NOMO-1 treated with DMSO at 0.1 percent for 48 hours (cell line): ENCODE measurements at regions not wholly inside any gene's neighbourhood (a gene's known extent, or its start where the extent isn't known, plus 50 kb on each side); places are given as distances from the start of the nearest gene placed in this dataset.

Source experiments
- DNase-seq: peaks from one replicate; lab custom pipeline; 2025; ENCODE audit not compliant: unreplicated experiment; lab: John Stamatoyannopoulos, UW

- DNase-seq, result no peak
Measured at GRCh38 chr11:133787379-133788141, 57.8 kb downstream of the SPATA19 start.

- no peak for DNase-seq
Measured at GRCh38 chr11:133785795-133786340, 59.4 kb downstream of the SPATA19 start.

- DNase-seq, result no peak
Measured at GRCh38 chr11:133784359-133784758, 61.0 kb downstream of the SPATA19 start.

- DNase-seq, result no peak
Measured at GRCh38 chr11:133782116-133782725, 63.1 kb downstream of the SPATA19 start.

- DNase-seq, result no peak
Measured at GRCh38 chr11:133778161-133778560, 67.2 kb downstream of the SPATA19 start.

GRCh38 chr11:133776671-133777367 is 68.5 kb downstream of the SPATA19 start:
- DNase-seq, result no peak

- DNase-seq, result no peak
Measured at GRCh38 chr11:133762538-133762937, 82.8 kb downstream of the SPATA19 start.

- DNase-seq, result no peak
Measured at GRCh38 chr11:133753150-133753549, 92.2 kb downstream of the SPATA19 start.

GRCh38 chr11:133749841-133750240 is 95.5 kb downstream of the SPATA19 start:
- no peak for DNase-seq

- no peak for DNase-seq
Measured at GRCh38 chr11:133747409-133747808, 97.9 kb downstream of the SPATA19 start.

GRCh38 chr11:133746663-133747306 is 98.5 kb downstream of the SPATA19 start:
- no peak for DNase-seq

GRCh38 chr11:133745791-133746190 is 99.5 kb downstream of the SPATA19 start:
- no peak for DNase-seq

- DNase-seq, result no peak
Measured at GRCh38 chr11:133742353-133742752, 103.0 kb downstream of the SPATA19 start.

GRCh38 chr11:133740963-133741362 is 104.3 kb downstream of the SPATA19 start:
- no peak for DNase-seq

- DNase-seq, result no peak
Measured at GRCh38 chr11:133739481-133739880, 105.8 kb downstream of the SPATA19 start.

- no peak for DNase-seq
Measured at GRCh38 chr11:133738624-133739023, 106.7 kb downstream of the SPATA19 start.

- DNase-seq, result no peak
Measured at GRCh38 chr11:133733631-133734030, 111.7 kb downstream of the SPATA19 start.

GRCh38 chr11:133732109-133732674 is 113.1 kb downstream of the SPATA19 start:
- no peak for DNase-seq

GRCh38 chr11:133727774-133728173 is 117.5 kb downstream of the SPATA19 start:
- no peak for DNase-seq

GRCh38 chr11:133726542-133726941 is 118.8 kb downstream of the SPATA19 start:
- no peak for DNase-seq

- no peak for DNase-seq
Measured at GRCh38 chr11:133724116-133724515, 121.2 kb downstream of the SPATA19 start.
